ENCODE measurements at regions not wholly inside any gene's neighbourhood (a gene's known extent, or its start where the extent isn't known, plus 50 kb on each side); places are given as distances from the start of the nearest gene placed in this dataset.

GRCh38 chr22:48793949-48794348 is 1033.7 kb downstream of the BRD1 start:
- TF ChIP-seq CTCF (conservative IDR thresholded peaks at IDR 0.05; ENCODE audit: low read depth, low read length) = no peak
- no peak for TF ChIP-seq EZH2 (IDR thresholded peaks at IDR 0.05; ENCODE audit: low read length, unreplicated experiment)
- TF ChIP-seq EZH2phosphoT487 (IDR thresholded peaks at IDR 0.05; ENCODE audit: borderline replicate concordance, low read length) = no peak

All from PC-3 (cell line).